Tibial nerve (tissue), 4 donors: ENCODE measurements at regions not wholly inside any gene's neighbourhood (a gene's known extent, or its start where the extent isn't known, plus 50 kb on each side); places are given as distances from the start of the nearest gene placed in this dataset.

Source experiments
- CTCF ChIP-seq, 5 experiments: fragments of 200-600 bp in 3 of 5; fragments of 450-650 bp in 2 of 5; sonication (generic) in 3 of 5; IDR thresholded peaks; one replicate each; pipeline ENCODE4 v1.5.1; 2016 to 2019; ENCODE audit warnings: antibody characterized with exemption in 5 of 5, mild to moderate bottlenecking in 3 of 5, moderate library complexity in 2 of 5
- EP300 ChIP-seq, 2 donors: sonication (generic); formaldehyde crosslinking; IDR thresholded peaks; one replicate each; pipeline ENCODE4 v1.6.1; 2017; ENCODE audit warnings: antibody characterized with exemption in 2 of 2, mild to moderate bottlenecking in 1 of 2

GRCh38 chr4:164442180-164442579 lies 311.8 kb upstream of the SMIM31 start:
- TF ChIP-seq EP300 (IDR thresholded peaks at IDR 0.05) (no peak), CTCF (IDR thresholded peaks at IDR 0.05) (no peak)
